GM21619 (cell line): ENCODE measurements at regions not wholly inside any gene's neighbourhood (a gene's known extent, or its start where the extent isn't known, plus 50 kb on each side); places are given as distances from the start of the nearest gene placed in this dataset.
A peak's percentile ranks its signal among the peaks of the same experiment; 100 is the strongest.
"Not testable (repeated sequence)": the region's sequence is repeated elsewhere in the genome, so short reads cannot be mapped to it uniquely, and the experiment has no call there.

Source experiments
- ATAC-seq: cut with Tn5 transposase; IDR thresholded peaks from one replicate; pipeline ENCODE4 v1.9.1; 2021; ENCODE audit not compliant: unreplicated experiment

- no peak for ATAC-seq
Observed at GRCh38 chr9:7481570-7481969, 318.0 kb downstream of the DMAC1 start.

GRCh38 chr9:7479300-7479699, 320.3 kb downstream of the DMAC1 start:
- no peak for ATAC-seq

GRCh38 chr9:7478646-7479045, 320.9 kb downstream of the DMAC1 start:
- ATAC-seq, result no peak

GRCh38 chr9:7467186-7467585, 332.4 kb downstream of the DMAC1 start:
- ATAC-seq, result no peak

GRCh38 chr9:7461791-7462190, 337.8 kb downstream of the DMAC1 start:
- no peak for ATAC-seq

- ATAC-seq, result no peak
Observed at GRCh38 chr9:7456793-7457530, 342.6 kb downstream of the DMAC1 start.

GRCh38 chr9:7456377-7456776, 343.2 kb downstream of the DMAC1 start:
- no peak for ATAC-seq

GRCh38 chr9:7454624-7455023, 345.0 kb downstream of the DMAC1 start:
- ATAC-seq, result no peak

GRCh38 chr9:7452378-7452777, 347.2 kb downstream of the DMAC1 start:
- ATAC-seq, result no peak

GRCh38 chr9:7451062-7451461, 348.5 kb downstream of the DMAC1 start:
- no peak for ATAC-seq

GRCh38 chr9:7443541-7443940, 356.0 kb downstream of the DMAC1 start:
- ATAC-seq, result no peak

- no peak for ATAC-seq
Observed at GRCh38 chr9:7439355-7439995, 360.1 kb downstream of the DMAC1 start.

- no peak for ATAC-seq
Observed at GRCh38 chr9:7436754-7437153, 362.8 kb downstream of the DMAC1 start.

GRCh38 chr9:7433508-7434292, 365.9 kb downstream of the DMAC1 start:
- no peak for ATAC-seq

GRCh38 chr9:7432989-7433388, 366.6 kb downstream of the DMAC1 start:
- no peak for ATAC-seq

GRCh38 chr9:7417397-7417796, 382.2 kb downstream of the DMAC1 start:
- ATAC-seq, result not testable (repeated sequence)

- no peak for ATAC-seq
Observed at GRCh38 chr9:7415836-7416235, 383.7 kb downstream of the DMAC1 start.

GRCh38 chr9:7408845-7409244, 390.7 kb downstream of the DMAC1 start:
- no peak for ATAC-seq

- no peak for ATAC-seq
Observed at GRCh38 chr9:7407246-7407645, 392.3 kb downstream of the DMAC1 start.

- ATAC-seq, result peak; percentile 84
Observed at GRCh38 chr9:7405924-7406604, 393.5 kb downstream of the DMAC1 start.

GRCh38 chr9:7403839-7404487, 395.6 kb downstream of the DMAC1 start:
- ATAC-seq, result no peak
